Heart right ventricle (tissue), 16 donors: ENCODE measurements at regions not wholly inside any gene's neighbourhood (a gene's known extent, or its start where the extent isn't known, plus 50 kb on each side); places are given as distances from the start of the nearest gene placed in this dataset.

Experiments used
- ATAC-seq, 8 donors: fragments of 200-7000 bp; cut with Tn5 transposase; one replicate each; pipeline ENCODE4 v1.9.1; 2020; ENCODE audit warnings: mild to moderate bottlenecking in 8 of 8, moderate library complexity in 8 of 8, moderate number of reproducible peaks in 1 of 8
- DNase-seq, 2 donors: peaks; one replicate each; pipeline ENCODE4 v3.0.0-alpha.2; 2020
- H3K27ac ChIP-seq, 10 donors: fragments of 200-600 bp; sonication (generic) in 2 of 10; one replicate each; pipeline versions ENCODE4 v1.5.0 to v1.8.0; 2020 to 2022; ENCODE audit warnings: mild to moderate bottlenecking in 3 of 10
- H3K27me3 ChIP-seq, 7 donors: fragments of 200-600 bp; one replicate each; pipeline ENCODE4 v1.8.0; 2021 to 2022; ENCODE audit warnings: mild to moderate bottlenecking in 2 of 7
- H3K36me3 ChIP-seq, 9 donors: fragments of 200-600 bp; sonication (generic) in 1 of 9; one replicate each; pipeline versions ENCODE4 v1.5.0 to v1.8.0; 2020 to 2022; ENCODE audit warnings: mild to moderate bottlenecking in 2 of 9
- H3K4me1 ChIP-seq, 9 donors: fragments of 200-600 bp; sonication (generic) in 1 of 9; one replicate each; pipeline versions ENCODE4 v1.5.0 to v1.8.0; 2020 to 2022; ENCODE audit warnings: mild to moderate bottlenecking in 4 of 9
- H3K4me3 ChIP-seq, 10 donors: fragments of 200-600 bp; sonication (generic) in 2 of 10; one replicate each; pipeline versions ENCODE4 v1.5.0 to v1.8.0; 2020 to 2022; ENCODE audit warnings: mild to moderate bottlenecking in 7 of 10, moderate library complexity in 2 of 10
- H3K9me3 ChIP-seq, 11 donors: fragments of 200-600 bp in 10 of 11; sonication (generic) in 2 of 11; one replicate each; pipeline versions ENCODE4 v1.5.0 to v1.8.0; 2013 to 2022; ENCODE audit warnings: mild to moderate bottlenecking in 2 of 11, control low read depth in 1 of 11, moderate library complexity in 1 of 11
- WGBS, 2 donors: extraction: QIAGEN DNeasy Blood & Tissue Kit; methylation state at CpG; one replicate each; pipeline ENCODE4 v1.1.7; 2013; ENCODE audit warnings: inconsistent platforms in 1 of 2; 5-methylcytosine and 5-hydroxymethylcytosine counted together
- intact Hi-C, 10 donors: fragments of 100-400 bp; cut with DNase I; formaldehyde crosslinking; loops; one replicate each; pipeline versions ENCODE4 v1.11.1 to v1.14.2; 2022
- TF ChIP-seq, protein P1 (sequence below), 9 donors: fragments of 200-600 bp; sonication (generic) in 2 of 9; IDR thresholded peaks; one replicate each; pipeline versions ENCODE4 v1.5.0 to v1.8.0; 2021 to 2022; ENCODE audit warnings: antibody characterized with exemption in 9 of 9, mild to moderate bottlenecking in 5 of 9, moderate library complexity in 1 of 9
- donor health status: Arrhythmogenic right ventricular cardiomyopathy.
- donor health status: ischemic (EF 13 %, LVEDD 7.1; RV severe dilation, severe dysfunction).
- donor health status: healthy with polysubstance abuse.
- donor health status: DM: no; HTN: yes; CAD: no.
- donor health status: DM: no; HTN: no; CAD: no.
- donor health status: ischemic (EF 25% LVEDD 6.9; RV normal size, moderate dysfunction).
- donor health status: ischemic (EF 25% LVEDD 5.7; RV mildly dilated, moderate dysfunction).
- donor health status: healthy.
- donor health status: DM: yes; HTN: yes; CAD: no.
- donor health status: Ischemic cardiomyopathy.
- donor health status: ischemic (EF 35%, LVEDD 5.7; RV mildly dilated, moderate dysfunction).
- donor health status: nonischemic (EF 11% LVEDD 7.7; RV severe dilation, severe dysfunction).
- donor health status: DM: yes; HTN: yes; CAD: no.
- donor health status: PGD.
- donor health status: ischemic (EF 29% LVEDD 5.4; RV normal size, mild dysfunction).
- donor health status: nonischemic (EF 23%, LVEDD 6.1; RV moderate dilation, normal function).

DNA sequence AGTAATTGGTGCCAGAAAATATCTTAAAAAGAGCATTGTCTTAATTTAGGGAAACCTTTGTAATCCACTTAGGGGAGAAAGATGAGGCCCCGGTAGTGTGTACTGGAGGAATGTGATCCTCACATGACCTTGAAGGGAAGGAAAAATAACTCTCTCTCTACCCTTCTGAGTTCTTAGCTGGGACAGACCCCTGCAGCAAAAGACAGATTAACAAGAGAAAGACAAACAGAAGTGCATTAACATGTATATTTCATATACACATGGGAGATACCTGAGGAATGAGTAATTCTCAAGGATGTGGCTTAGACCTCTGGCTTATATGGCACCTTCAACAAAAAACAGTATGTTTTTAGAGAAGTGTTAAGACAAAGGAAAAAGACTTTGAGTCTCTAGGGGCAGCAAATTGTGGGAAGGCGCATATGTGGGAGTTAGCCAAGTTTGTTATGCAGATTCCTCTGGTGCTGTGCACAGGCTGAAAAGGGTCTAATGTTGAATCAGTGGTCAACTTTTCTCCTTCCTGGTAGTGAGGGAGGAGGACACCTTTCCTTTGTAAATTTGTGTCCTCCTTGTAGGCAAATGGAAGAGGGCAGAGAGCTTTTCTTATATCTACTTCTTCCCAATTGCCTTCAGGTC is 138.8 kb downstream of the LRRC70 start:
- ATAC-seq (no peak), DNase-seq (no peak)
- Histone ChIP-seq H3K4me1 (peaks cover 0 to 7% (median 0%) of the 10 kb centered on the region in 9 donors), H3K36me3 (no peaks in the 10 kb centered on the region), H3K27me3 (no peaks in the 10 kb centered on the region), H3K27ac (no peak overlapping the region), H3K9me3 (no peaks in the 10 kb centered on the region), H3K4me3 (no peak overlapping the region)
- WGBS, 2 donors, result 45 to 49% methylated on average over 2 of the region's 2 CpGs
- intact Hi-C loops, result no loop called here
- TF ChIP-seq, protein P1, sequence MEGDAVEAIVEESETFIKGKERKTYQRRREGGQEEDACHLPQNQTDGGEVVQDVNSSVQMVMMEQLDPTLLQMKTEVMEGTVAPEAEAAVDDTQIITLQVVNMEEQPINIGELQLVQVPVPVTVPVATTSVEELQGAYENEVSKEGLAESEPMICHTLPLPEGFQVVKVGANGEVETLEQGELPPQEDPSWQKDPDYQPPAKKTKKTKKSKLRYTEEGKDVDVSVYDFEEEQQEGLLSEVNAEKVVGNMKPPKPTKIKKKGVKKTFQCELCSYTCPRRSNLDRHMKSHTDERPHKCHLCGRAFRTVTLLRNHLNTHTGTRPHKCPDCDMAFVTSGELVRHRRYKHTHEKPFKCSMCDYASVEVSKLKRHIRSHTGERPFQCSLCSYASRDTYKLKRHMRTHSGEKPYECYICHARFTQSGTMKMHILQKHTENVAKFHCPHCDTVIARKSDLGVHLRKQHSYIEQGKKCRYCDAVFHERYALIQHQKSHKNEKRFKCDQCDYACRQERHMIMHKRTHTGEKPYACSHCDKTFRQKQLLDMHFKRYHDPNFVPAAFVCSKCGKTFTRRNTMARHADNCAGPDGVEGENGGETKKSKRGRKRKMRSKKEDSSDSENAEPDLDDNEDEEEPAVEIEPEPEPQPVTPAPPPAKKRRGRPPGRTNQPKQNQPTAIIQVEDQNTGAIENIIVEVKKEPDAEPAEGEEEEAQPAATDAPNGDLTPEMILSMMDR (IDR thresholded peaks at IDR 0.05), result no peak

DNA sequence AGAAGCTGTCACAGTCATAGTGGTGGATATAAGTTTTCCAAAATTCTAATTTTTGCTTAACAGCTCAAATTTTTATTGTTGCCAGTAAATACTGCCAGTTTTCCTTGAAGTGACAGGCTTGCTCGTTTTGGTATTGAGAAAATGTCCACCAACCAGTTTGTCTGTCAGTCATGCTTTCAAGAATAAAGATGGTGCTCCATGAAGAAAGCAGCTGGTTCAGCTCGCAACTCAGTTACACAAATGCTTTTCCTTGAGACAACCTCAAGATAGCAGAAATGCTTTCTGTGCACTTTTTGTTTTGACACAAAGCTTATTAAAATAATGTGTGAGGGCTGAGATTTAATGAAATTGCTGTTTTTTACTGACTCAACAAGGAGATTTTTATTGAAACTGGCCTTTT is 135.7 kb downstream of the LRRC70 start:
- Histone ChIP-seq H3K27ac (no peak overlapping the region), H3K36me3 (no peaks in the 10 kb centered on the region), H3K27me3 (no peaks in the 10 kb centered on the region), H3K9me3 (no peaks in the 10 kb centered on the region), H3K4me3 (no peak overlapping the region), H3K4me1 (peaks cover 0 to 7% (median 0%) of the 10 kb centered on the region in 9 donors)
- 72 to 82% methylated on average over 2 of the region's 2 CpGs for WGBS, 2 donors
- TF ChIP-seq, protein P1 (IDR thresholded peaks at IDR 0.05), result no peak
- intact Hi-C loops, result no loop called here
- ATAC-seq (no peak), DNase-seq (no peak)

GRCh38 chr5:62708481-62709325 is 130.1 kb downstream of the LRRC70 start:
- Histone ChIP-seq H3K9me3 (peaks cover 0 to 22% (median 6%) of the 10 kb centered on the region in 11 donors), H3K4me3 (no peak overlapping the region), H3K27ac (no peak overlapping the region), H3K27me3 (no peaks in the 10 kb centered on the region), H3K4me1 (no peaks in the 10 kb centered on the region), H3K36me3 (no peaks in the 10 kb centered on the region)
- ATAC-seq (peak in 2 of 8 donors; percentile 22 to 41), DNase-seq (no peak)
- 85 to 87% methylated on average over 1 of the region's 1 CpG for WGBS, 2 donors
- TF ChIP-seq, protein P1 (IDR thresholded peaks at IDR 0.05), result no peak
- intact Hi-C loops, result no loop called here

- Histone ChIP-seq H3K9me3 (peaks cover 0 to 22% (median 6%) of the 10 kb centered on the region in 11 donors), H3K27ac (no peak overlapping the region), H3K4me1 (no peaks in the 10 kb centered on the region), H3K4me3 (no peak overlapping the region), H3K36me3 (no peaks in the 10 kb centered on the region), H3K27me3 (no peaks in the 10 kb centered on the region)
- intact Hi-C loops, result no loop called here
- ATAC-seq (no peak), DNase-seq (no peak)
- TF ChIP-seq, protein P1 (IDR thresholded peaks at IDR 0.05), result no peak
- 85 to 96% methylated on average over 1 of the region's 1 CpG for WGBS, 2 donors
Measured at GRCh38 chr5:62707563-62707962, 128.9 kb downstream of the LRRC70 start.
